Uterus (tissue), 3 donors: ENCODE measurements at regions not wholly inside any gene's neighbourhood (a gene's known extent, or its start where the extent isn't known, plus 50 kb on each side); places are given as distances from the start of the nearest gene placed in this dataset.
"Not testable (repeated sequence)": the region's sequence is repeated elsewhere in the genome, so short reads cannot be mapped to it uniquely, and the experiment has no call there.

Experiments used
- DNase-seq, 2 donors: peaks; one replicate each; pipeline ENCODE4 v3.0.0-alpha.2; 2019 to 2020
- H3K27ac ChIP-seq, 2 donors: fragments of 200-600 bp; sonication (generic); 1 replicate in 1 of 2; 2 replicates in 1 of 2; pipeline ENCODE4 v1.5.1; 2016 to 2018
- H3K27me3 ChIP-seq, 2 donors: fragments of 200-600 bp; sonication (generic); one replicate each; pipeline ENCODE4 v1.5.1; 2018 to 2019; ENCODE audit warnings: control low read depth in 1 of 2
- H3K36me3 ChIP-seq, 2 donors: fragments of 200-600 bp; sonication (generic); one replicate each; pipeline ENCODE4 v1.5.1; 2019; ENCODE audit warnings: control low read depth in 1 of 2
- H3K4me1 ChIP-seq, 2 donors: fragments of 200-600 bp; sonication (generic); one replicate each; pipeline ENCODE4 v1.5.1; 2018 to 2019; ENCODE audit warnings: control low read depth in 1 of 2
- H3K4me3 ChIP-seq, 2 donors: fragments of 200-600 bp; sonication (generic); 1 replicate in 1 of 2; 2 replicates in 1 of 2; pipeline ENCODE4 v1.5.1; 2018 to 2019; ENCODE audit warnings: mild to moderate bottlenecking in 1 of 2
- H3K9me3 ChIP-seq, 2 donors: fragments of 200-600 bp; sonication (generic); one replicate each; pipeline ENCODE4 v1.5.1; 2019; ENCODE audit warnings: control low read depth in 1 of 2
- CTCF ChIP-seq, 4 experiments: fragments of 200-600 bp in 2 of 4; fragments of 450-650 bp in 2 of 4; sonication (generic) in 2 of 4; IDR thresholded peaks; one replicate each; pipeline ENCODE4 v1.5.1; 2016 to 2019; ENCODE audit warnings: antibody characterized with exemption in 4 of 4, mild to moderate bottlenecking in 2 of 4, moderate library complexity in 1 of 4
- POLR2A ChIP-seq, 2 donors: fragments of 450-650 bp; IDR thresholded peaks; one replicate each; pipeline ENCODE4 v1.6.1; 2016; ENCODE audit warnings: antibody characterized with exemption in 2 of 2, mild to moderate bottlenecking in 1 of 2, moderate library complexity in 1 of 2
- intact Hi-C: fragments of 100-400 bp; cut with DNase I; formaldehyde crosslinking; loops from one replicate; pipeline ENCODE4 v1.15.1; 2023; ENCODE audit warnings: low total_unique reads
- donor health status: DM: yes; HTN: yes; CAD: no.

GRCh38 chr4:167985565-167985964 lies 106.8 kb upstream of the ANXA10 start:
- intact Hi-C loops = no loop called here
- Histone ChIP-seq H3K4me1 (no peaks in the 10 kb centered on the region), H3K27ac (no peak overlapping the region), H3K36me3 (no peaks in the 10 kb centered on the region), H3K4me3 (no peak overlapping the region), H3K27me3 (no peaks in the 10 kb centered on the region), H3K9me3 (no peaks in the 10 kb centered on the region)
- no peak for DNase-seq
- no peak for TF ChIP-seq CTCF (IDR thresholded peaks at IDR 0.05)

GRCh38 chr4:167986044-167986443 lies 106.3 kb upstream of the ANXA10 start:
- H3K9me3 ChIP-seq = no peaks in the 10 kb centered on the region
- H3K4me1 ChIP-seq = no peaks in the 10 kb centered on the region
- no peaks in the 10 kb centered on the region for H3K36me3 ChIP-seq
- H3K27ac ChIP-seq = no peak overlapping the region
- no peak for DNase-seq
- H3K27me3 ChIP-seq = no peaks in the 10 kb centered on the region
- no peak overlapping the region for H3K4me3 ChIP-seq
- intact Hi-C loops = no loop called here
- TF ChIP-seq POLR2A (IDR thresholded peaks at IDR 0.05) (no peak), CTCF (IDR thresholded peaks at IDR 0.05) (no peak)

GRCh38 chr4:167987285-167987684 lies 105.1 kb upstream of the ANXA10 start:
- DNase-seq = no peak

GRCh38 chr4:167989815-167990214 lies 102.5 kb upstream of the ANXA10 start:
- Histone ChIP-seq H3K27ac (no peak overlapping the region), H3K36me3 (no peaks in the 10 kb centered on the region), H3K4me3 (no peak overlapping the region), H3K27me3 (no peaks in the 10 kb centered on the region), H3K9me3 (no peaks in the 10 kb centered on the region), H3K4me1 (no peaks in the 10 kb centered on the region)
- intact Hi-C loops = no loop called here
- TF ChIP-seq POLR2A (IDR thresholded peaks at IDR 0.05) (no peak), CTCF (IDR thresholded peaks at IDR 0.05) (no peak)
- no peak for DNase-seq

More at GRCh38 chr4:167987285-167987684, 105.1 kb upstream of the ANXA10 start:
- Histone ChIP-seq H3K9me3 (no peaks in the 10 kb centered on the region), H3K4me3 (no peak overlapping the region), H3K27ac (no peak overlapping the region), H3K4me1 (no peaks in the 10 kb centered on the region), H3K27me3 (no peaks in the 10 kb centered on the region), H3K36me3 (no peaks in the 10 kb centered on the region)
- intact Hi-C loops = no loop called here
- TF ChIP-seq POLR2A (IDR thresholded peaks at IDR 0.05) (no peak), CTCF (IDR thresholded peaks at IDR 0.05) (no peak)

- H3K4me3 ChIP-seq, DNase-seq, H3K27ac ChIP-seq, H3K9me3 ChIP-seq, H3K4me1 ChIP-seq, H3K27me3 ChIP-seq, intact Hi-C loops, H3K36me3 ChIP-seq: not testable (repeated sequence)
Measured at GRCh38 chr4:168008112-168008511, 84.2 kb upstream of the ANXA10 start.

- H3K4me1 ChIP-seq = no peaks in the 10 kb centered on the region
- intact Hi-C loops = no loop called here
- TF ChIP-seq POLR2A (IDR thresholded peaks at IDR 0.05) (no peak), CTCF (IDR thresholded peaks at IDR 0.05) (no peak)
Measured at GRCh38 chr4:168019019-168019651, 73.2 kb upstream of the ANXA10 start.

More at GRCh38 chr4:168019019-168019651, 73.2 kb upstream of the ANXA10 start:
- H3K27ac ChIP-seq = no peak overlapping the region
- H3K36me3 ChIP-seq = no peaks in the 10 kb centered on the region
- H3K4me3 ChIP-seq = no peak overlapping the region
- no peaks in the 10 kb centered on the region for H3K9me3 ChIP-seq
- DNase-seq = no peak
- no peaks in the 10 kb centered on the region for H3K27me3 ChIP-seq
